H9 (cell line): ENCODE measurements at regions not wholly inside any gene's neighbourhood (a gene's known extent, or its start where the extent isn't known, plus 50 kb on each side); places are given as distances from the start of the nearest gene placed in this dataset.

Experiments
- DNase-seq: peaks from one replicate; pipeline ENCODE4 v3.0.0-alpha.2; 2017
- H2AFZ ChIP-seq: one replicate; pipeline ENCODE4 v1.6.1; 2013; ENCODE audit warnings: mild to moderate bottlenecking, low read length, control low read depth, moderate library complexity
- H2AK5ac ChIP-seq: 2 replicates; pipeline ENCODE4 v1.6.1; 2013; ENCODE audit warnings: low read length, control low read depth, mixed read lengths; ENCODE audit not compliant: insufficient read length
- H2BK120ac ChIP-seq: one replicate; pipeline ENCODE4 v1.6.1; 2013; ENCODE audit warnings: low read depth, mild to moderate bottlenecking, low read length, control low read depth, inconsistent platforms; ENCODE audit not compliant: poor library complexity, severe bottlenecking
- H2BK12ac ChIP-seq: 2 replicates; pipeline ENCODE4 v1.6.1; 2013; ENCODE audit warnings: low read length, control low read depth, mixed read lengths, low read depth; ENCODE audit not compliant: insufficient read length
- H2BK15ac ChIP-seq: 2 replicates; pipeline ENCODE4 v1.6.1; 2013; ENCODE audit warnings: low read depth, low read length, control low read depth
- H2BK20ac ChIP-seq: one replicate; pipeline ENCODE4 v1.6.1; 2013; ENCODE audit warnings: low read depth, mild to moderate bottlenecking, low read length, control low read depth, inconsistent platforms; ENCODE audit not compliant: poor library complexity, severe bottlenecking
- H2BK5ac ChIP-seq: 2 replicates; pipeline ENCODE4 v1.6.1; 2013; ENCODE audit warnings: low read length, control low read depth, mixed read lengths; ENCODE audit not compliant: insufficient read length
- H3K14ac ChIP-seq: 2 replicates; pipeline ENCODE4 v1.6.1; 2013; ENCODE audit warnings: low read length, control low read depth; ENCODE audit not compliant: insufficient read depth
- H3K18ac ChIP-seq: 2 replicates; pipeline ENCODE4 v1.6.1; 2013; ENCODE audit warnings: low read depth, mild to moderate bottlenecking, mixed read lengths, low read length, control low read depth; ENCODE audit not compliant: insufficient read length
- H3K23ac ChIP-seq: 2 replicates; pipeline ENCODE4 v1.6.1; 2013; ENCODE audit warnings: low read length, control low read depth, mixed read lengths, low read depth; ENCODE audit not compliant: insufficient read length
- H3K23me2 ChIP-seq: 2 replicates; pipeline ENCODE4 v1.6.1; 2013; ENCODE audit warnings: low read depth, mild to moderate bottlenecking, mixed read lengths, low read length, control low read depth; ENCODE audit not compliant: insufficient read length, poor library complexity, severe bottlenecking
- H3K27ac ChIP-seq: 2 replicates; pipeline ENCODE4 v1.5.1; 2013; ENCODE audit warnings: low read length, control low read depth, mixed read lengths, low read depth; ENCODE audit not compliant: insufficient read length
- H3K27me3 ChIP-seq: 2 replicates; pipeline ENCODE4 v1.6.1; 2013; ENCODE audit warnings: low read length, control low read depth, inconsistent platforms; ENCODE audit not compliant: insufficient read depth
- H3K4ac ChIP-seq: 2 replicates; pipeline ENCODE4 v1.6.1; 2013; ENCODE audit warnings: low read depth, mild to moderate bottlenecking, control low read depth, inconsistent platforms, low read length, moderate library complexity
- H3K4me1 ChIP-seq: 2 replicates; pipeline ENCODE4 v1.6.1; 2013; ENCODE audit warnings: low read length, control low read depth, inconsistent platforms; ENCODE audit not compliant: insufficient read depth
- H3K4me2 ChIP-seq: 2 replicates; pipeline ENCODE4 v1.6.1; 2013; ENCODE audit warnings: low read length, control low read depth, mixed read lengths; ENCODE audit not compliant: insufficient read length, insufficient read depth
- H3K56ac ChIP-seq: 2 replicates; pipeline ENCODE4 v1.6.1; 2013; ENCODE audit warnings: low read depth, mild to moderate bottlenecking, mixed read lengths, low read length, control low read depth; ENCODE audit not compliant: insufficient read length
- H3K79me1 ChIP-seq: 2 replicates; pipeline ENCODE4 v1.6.1; 2013; ENCODE audit warnings: low read depth, mild to moderate bottlenecking, moderate library complexity, low read length, control low read depth, inconsistent platforms; ENCODE audit not compliant: insufficient read depth, poor library complexity, severe bottlenecking
- H3K79me2 ChIP-seq: 2 replicates; pipeline ENCODE4 v1.6.1; 2013; ENCODE audit warnings: low read length, control low read depth, inconsistent platforms; ENCODE audit not compliant: insufficient read depth
- H3K9ac ChIP-seq: 2 replicates; pipeline ENCODE4 v1.6.1; 2013; ENCODE audit warnings: low read length, control low read depth, mixed read lengths; ENCODE audit not compliant: insufficient read length; ENCODE audit errors: extremely low read depth
- H3K9me3 ChIP-seq: one replicate; pipeline ENCODE4 v1.6.1; 2013; ENCODE audit warnings: low read depth, low read length, inconsistent platforms; ENCODE audit not compliant: control insufficient read depth
- H3T11ph ChIP-seq: one replicate; pipeline ENCODE4 v1.6.1; 2013; ENCODE audit warnings: mild to moderate bottlenecking, low read length, control low read depth, inconsistent platforms
- H4K20me1 ChIP-seq: one replicate; pipeline ENCODE4 v1.6.1; 2013; ENCODE audit not compliant: control insufficient read depth, insufficient read length, insufficient read depth
- H4K5ac ChIP-seq: 2 replicates; pipeline ENCODE4 v1.6.1; 2013; ENCODE audit warnings: low read depth, mild to moderate bottlenecking, mixed read lengths, low read length, control low read depth; ENCODE audit not compliant: insufficient read length
- H4K8ac ChIP-seq: replicated peaks from 2 replicates; pipeline ENCODE4 v1.6.1; 2013; ENCODE audit warnings: low read length, control low read depth, mixed read lengths, low read depth; ENCODE audit not compliant: insufficient read length
- H4K91ac ChIP-seq: 2 replicates; pipeline ENCODE4 v1.6.1; 2013; ENCODE audit warnings: low read depth, mild to moderate bottlenecking, moderate library complexity, mixed read lengths, low read length, control low read depth; ENCODE audit not compliant: insufficient read length
- H3K27ac Mint-ChIP-seq, 3 experiments: 2 replicates in 2 of 3; 3 replicates in 1 of 3; pipeline ENCODE4 v1.8.0; 2020 to 2021; ENCODE audit warnings: mixed read lengths in 3 of 3, mild to moderate bottlenecking in 1 of 3, moderate library complexity in 1 of 3
- H3K27me3 Mint-ChIP-seq: 2 replicates; pipeline ENCODE4 v1.8.0; 2021; ENCODE audit warnings: low read depth, mild to moderate bottlenecking, moderate library complexity, mixed read lengths
- H3K36me3 Mint-ChIP-seq, 3 experiments: 2 replicates in 2 of 3; 3 replicates in 1 of 3; pipeline ENCODE4 v1.8.0; 2020 to 2021; ENCODE audit warnings: low read depth in 3 of 3, mixed read lengths in 3 of 3; ENCODE audit not compliant: insufficient read depth in 1 of 3
- H3K4me1 Mint-ChIP-seq, 2 experiments: 2 replicates each; pipeline ENCODE4 v1.8.0; 2020; ENCODE audit warnings: mixed read lengths in 2 of 2
- H3K4me3 Mint-ChIP-seq, 2 experiments: 2 replicates in 1 of 2; 3 replicates in 1 of 2; pipeline ENCODE4 v1.8.0; 2020 to 2021; ENCODE audit warnings: mild to moderate bottlenecking in 2 of 2, mixed read lengths in 2 of 2, moderate library complexity in 1 of 2
- H3K9me3 Mint-ChIP-seq, 2 experiments: 2 replicates in 1 of 2; 3 replicates in 1 of 2; pipeline ENCODE4 v1.8.0; 2020; ENCODE audit warnings: mild to moderate bottlenecking in 2 of 2, mixed read lengths in 2 of 2, moderate library complexity in 1 of 2
- CTCF ChIP-seq: fragments of 200-600 bp; sonication (generic); conservative IDR thresholded peaks from 3 replicates; pipeline ENCODE4 v1.8.0; 2021; ENCODE audit warnings: antibody characterized with exemption, mild to moderate bottlenecking
- WGBS: extraction: QIAGEN DNeasy Blood & Tissue Kit; methylation state at CpG from one replicate; pipeline ENCODE4 v1.1.7; 2013; ENCODE audit warnings: missing lambda C conversion rate, low lambda C conversion rate, mixed read lengths; ENCODE audit not compliant: insufficient read length; ENCODE audit errors: extremely low coverage; 5-methylcytosine and 5-hydroxymethylcytosine counted together

- no peak overlapping the region for H3K9ac ChIP-seq
- TF ChIP-seq CTCF: no peak
- no peak overlapping the region for H4K91ac ChIP-seq
- no peak overlapping the region for H3K14ac ChIP-seq
- peaks cover 8% of the 10 kb centered on the region for H3K4me1 ChIP-seq
- H3K4ac ChIP-seq: no peak overlapping the region
- no peak overlapping the region for H4K5ac ChIP-seq
- no peak overlapping the region for H3K23ac ChIP-seq
- no peaks in the 10 kb centered on the region for H3K9me3 ChIP-seq
- H3T11ph ChIP-seq: no peak overlapping the region
- no peaks in the 10 kb centered on the region for H3K23me2 ChIP-seq
- no peaks in the 10 kb centered on the region for H4K20me1 ChIP-seq
- Mint-ChIP-seq H3K36me3 (no peaks in the 10 kb centered on the region), H3K9me3 (no peaks in the 10 kb centered on the region), H3K4me3 (no peak overlapping the region), H3K27ac (no peak overlapping the region), H3K4me1 (peaks cover 32 to 51% of the 10 kb centered on the region in 2 experiments), H3K27me3 (no peaks in the 10 kb centered on the region; the same call in 1 of the 2 replicates)
- H3K79me2 ChIP-seq: no peaks in the 10 kb centered on the region
- H2BK20ac ChIP-seq: no peak overlapping the region
- no peak for DNase-seq
- no peak overlapping the region for H2BK120ac ChIP-seq
- H3K18ac ChIP-seq: no peak overlapping the region
- no peak overlapping the region for H3K56ac ChIP-seq
- H3K27me3 ChIP-seq: no peaks in the 10 kb centered on the region
- H3K4me2 ChIP-seq: no peak overlapping the region
- H2AFZ ChIP-seq: no peak overlapping the region
- no peak overlapping the region for H2BK15ac ChIP-seq
- no peak overlapping the region for H4K8ac ChIP-seq
- H2AK5ac ChIP-seq: no peak overlapping the region
- no peak overlapping the region for H2BK5ac ChIP-seq
- no peak overlapping the region for H2BK12ac ChIP-seq
- H3K79me1 ChIP-seq: no peaks in the 10 kb centered on the region
- WGBS: no CpG with 5 or more reads among the region's 5 CpGs
- H3K27ac ChIP-seq: no peak overlapping the region
These were observed 111.3 kb downstream of the DAD1 start for GRCh38 chr14:22477569-22478194.
